Ishikawa (cell line): ENCODE measurements at regions not wholly inside any gene's neighbourhood (a gene's known extent, or its start where the extent isn't known, plus 50 kb on each side); places are given as distances from the start of the nearest gene placed in this dataset.

Experiments used
- CEBPB ChIP-seq: IDR thresholded peaks from 2 replicates; pipeline ENCODE4 v1.6.1; 2012
- CREB1 ChIP-seq: IDR thresholded peaks from 2 replicates; pipeline ENCODE4 v1.6.1; 2012; ENCODE audit warnings: low read depth
- EGR1 ChIP-seq: IDR thresholded peaks from 2 replicates; pipeline ENCODE4 v1.6.1; 2012
- EP300 ChIP-seq: IDR thresholded peaks from 2 replicates; pipeline ENCODE4 v1.6.1; 2012; ENCODE audit warnings: borderline replicate concordance
- FOXM1 ChIP-seq: IDR thresholded peaks from 2 replicates; pipeline ENCODE4 v1.6.1; 2012; ENCODE audit warnings: low read depth, borderline replicate concordance
- NFIC ChIP-seq: IDR thresholded peaks from 2 replicates; pipeline ENCODE4 v1.6.1; 2012
- RAD21 ChIP-seq: IDR thresholded peaks from 2 replicates; pipeline ENCODE4 v1.6.1; 2012; ENCODE audit warnings: low read depth
- TAF1 ChIP-seq: IDR thresholded peaks from 2 replicates; pipeline ENCODE4 v1.6.1; 2012; ENCODE audit warnings: low read depth, mild to moderate bottlenecking
- TCF12 ChIP-seq: IDR thresholded peaks from 2 replicates; pipeline ENCODE4 v1.6.1; 2012; ENCODE audit warnings: low read depth
- TEAD4 ChIP-seq: IDR thresholded peaks from 2 replicates; pipeline ENCODE4 v1.6.1; 2012
- USF1 ChIP-seq: IDR thresholded peaks from 2 replicates; pipeline ENCODE4 v1.6.1; 2012
- YY1 ChIP-seq: IDR thresholded peaks from 2 replicates; pipeline ENCODE4 v1.6.1; 2012; ENCODE audit warnings: low read depth
- ZBTB7A ChIP-seq: IDR thresholded peaks from 2 replicates; pipeline ENCODE4 v1.6.1; 2012; ENCODE audit warnings: low read depth
- TF ChIP-seq, protein P1 (sequence below): IDR thresholded peaks from 2 replicates; pipeline ENCODE4 v1.6.1; 2012
- TF ChIP-seq, protein P2 (sequence below): IDR thresholded peaks from 2 replicates; pipeline ENCODE4 v1.6.1; 2012; ENCODE audit warnings: low read depth, mild to moderate bottlenecking

DNA sequence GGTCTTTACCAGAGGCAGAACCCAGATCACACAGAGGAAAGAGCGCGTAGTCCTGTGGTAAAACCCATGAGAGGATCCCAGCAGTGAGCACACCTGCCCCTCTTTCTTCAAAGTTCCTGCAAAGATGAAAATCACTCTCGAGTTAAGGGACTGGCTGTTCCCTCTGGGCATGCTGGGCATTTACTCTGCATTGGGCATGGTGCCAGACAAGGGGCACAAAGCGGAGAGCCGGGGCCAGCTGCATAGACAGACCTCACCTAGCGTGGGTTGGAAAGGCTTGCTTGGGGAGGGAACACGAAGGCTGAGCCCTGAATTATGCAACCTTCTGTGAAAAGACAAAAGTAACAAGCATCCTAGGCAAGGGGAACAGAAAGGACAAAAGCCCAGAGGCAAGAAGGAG is 120.0 kb upstream of the TCERG1L start:
- no peak for TF ChIP-seq CEBPB
- no peak for TF ChIP-seq EP300
- TF ChIP-seq NFIC: no peak
- TF ChIP-seq EGR1: no peak
- TF ChIP-seq RAD21: no peak
- no peak for TF ChIP-seq FOXM1
- no peak for TF ChIP-seq TCF12

DNA sequence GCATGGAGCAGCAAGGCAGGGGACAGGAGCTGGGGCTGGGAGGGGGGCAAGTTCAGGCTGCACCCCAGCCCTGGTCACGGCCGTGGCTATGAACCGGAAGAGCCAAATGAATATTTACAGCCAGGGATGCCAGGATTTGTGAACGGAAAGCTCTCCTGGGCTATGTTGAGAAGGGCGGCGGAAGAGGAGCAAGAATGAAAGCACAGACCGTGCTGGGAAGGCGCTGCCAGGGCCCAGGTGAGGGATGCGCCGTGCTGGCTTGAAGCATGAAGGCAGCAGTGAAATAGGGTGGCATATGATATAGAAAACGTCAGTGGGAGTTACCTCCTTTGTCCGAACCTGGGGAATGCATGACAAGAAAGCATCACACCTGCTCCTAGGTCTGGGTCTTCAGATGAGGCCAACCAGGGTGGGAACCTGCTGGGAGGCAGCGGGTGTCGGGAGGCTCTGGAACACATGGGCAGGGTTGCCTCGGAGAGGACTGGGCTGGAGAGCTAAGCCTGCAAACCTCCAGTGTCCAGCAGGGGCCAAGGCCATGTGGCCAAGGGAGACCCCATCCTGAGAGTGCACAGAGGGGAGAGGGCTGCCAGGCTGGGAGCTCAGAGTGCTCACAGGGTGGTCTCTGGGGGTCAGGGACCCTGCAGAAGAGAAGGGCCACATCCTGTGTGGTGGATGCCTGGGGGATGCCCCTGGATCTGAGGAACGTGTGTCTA is 120.6 kb upstream of the TCERG1L start:
- TF ChIP-seq, protein P1, sequence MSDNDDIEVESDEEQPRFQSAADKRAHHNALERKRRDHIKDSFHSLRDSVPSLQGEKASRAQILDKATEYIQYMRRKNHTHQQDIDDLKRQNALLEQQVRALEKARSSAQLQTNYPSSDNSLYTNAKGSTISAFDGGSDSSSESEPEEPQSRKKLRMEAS: no peak
- TF ChIP-seq EGR1 (no peak), CREB1 (no peak), FOXM1 (no peak), YY1 (no peak), RAD21 (no peak), NFIC (no peak), EP300 (no peak), CEBPB (no peak), TAF1 (no peak), USF1 (no peak), TEAD4 (no peak)
- TF ChIP-seq, protein P2, sequence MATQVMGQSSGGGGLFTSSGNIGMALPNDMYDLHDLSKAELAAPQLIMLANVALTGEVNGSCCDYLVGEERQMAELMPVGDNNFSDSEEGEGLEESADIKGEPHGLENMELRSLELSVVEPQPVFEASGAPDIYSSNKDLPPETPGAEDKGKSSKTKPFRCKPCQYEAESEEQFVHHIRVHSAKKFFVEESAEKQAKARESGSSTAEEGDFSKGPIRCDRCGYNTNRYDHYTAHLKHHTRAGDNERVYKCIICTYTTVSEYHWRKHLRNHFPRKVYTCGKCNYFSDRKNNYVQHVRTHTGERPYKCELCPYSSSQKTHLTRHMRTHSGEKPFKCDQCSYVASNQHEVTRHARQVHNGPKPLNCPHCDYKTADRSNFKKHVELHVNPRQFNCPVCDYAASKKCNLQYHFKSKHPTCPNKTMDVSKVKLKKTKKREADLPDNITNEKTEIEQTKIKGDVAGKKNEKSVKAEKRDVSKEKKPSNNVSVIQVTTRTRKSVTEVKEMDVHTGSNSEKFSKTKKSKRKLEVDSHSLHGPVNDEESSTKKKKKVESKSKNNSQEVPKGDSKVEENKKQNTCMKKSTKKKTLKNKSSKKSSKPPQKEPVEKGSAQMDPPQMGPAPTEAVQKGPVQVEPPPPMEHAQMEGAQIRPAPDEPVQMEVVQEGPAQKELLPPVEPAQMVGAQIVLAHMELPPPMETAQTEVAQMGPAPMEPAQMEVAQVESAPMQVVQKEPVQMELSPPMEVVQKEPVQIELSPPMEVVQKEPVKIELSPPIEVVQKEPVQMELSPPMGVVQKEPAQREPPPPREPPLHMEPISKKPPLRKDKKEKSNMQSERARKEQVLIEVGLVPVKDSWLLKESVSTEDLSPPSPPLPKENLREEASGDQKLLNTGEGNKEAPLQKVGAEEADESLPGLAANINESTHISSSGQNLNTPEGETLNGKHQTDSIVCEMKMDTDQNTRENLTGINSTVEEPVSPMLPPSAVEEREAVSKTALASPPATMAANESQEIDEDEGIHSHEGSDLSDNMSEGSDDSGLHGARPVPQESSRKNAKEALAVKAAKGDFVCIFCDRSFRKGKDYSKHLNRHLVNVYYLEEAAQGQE: no peak

DNA sequence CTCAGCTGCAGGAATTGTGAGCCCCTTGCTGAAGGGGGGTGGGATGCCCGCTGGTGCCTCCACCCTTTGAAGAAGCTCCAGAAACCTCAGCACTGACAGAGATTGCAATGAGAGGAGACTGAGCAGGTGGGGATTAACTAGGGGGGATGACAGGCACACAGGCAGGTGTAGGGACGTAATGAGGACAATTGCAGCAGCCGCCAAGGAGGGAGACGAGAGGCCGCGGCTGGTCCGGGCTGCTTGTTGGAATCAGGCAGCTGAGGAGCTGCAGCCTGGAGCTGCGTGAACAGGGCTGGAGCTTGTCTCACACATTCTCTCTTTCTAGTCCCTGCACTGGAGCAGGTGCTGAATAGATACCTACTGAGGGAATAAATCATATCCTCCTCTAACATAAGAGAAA is 122.0 kb upstream of the TCERG1L start:
- TF ChIP-seq USF1 (no peak), NFIC (no peak), CREB1 (no peak), RAD21 (no peak), EP300 (no peak), FOXM1 (no peak), YY1 (no peak)
- TF ChIP-seq, protein P2: no peak
- TF ChIP-seq, protein P1: no peak

- TF ChIP-seq ZBTB7A (no peak), CREB1 (no peak), TCF12 (no peak), TAF1 (no peak), NFIC (no peak), YY1 (no peak), CEBPB (no peak), FOXM1 (no peak), RAD21 (no peak), EGR1 (no peak), EP300 (no peak), USF1 (no peak), TEAD4 (no peak)
- TF ChIP-seq, protein P1: no peak
- TF ChIP-seq, protein P2: no peak
Measured at GRCh38 chr10:131435232-131435631, 123.7 kb upstream of the TCERG1L start.
